A549 (cell line): ENCODE measurements at regions not wholly inside any gene's neighbourhood (a gene's known extent, or its start where the extent isn't known, plus 50 kb on each side); places are given as distances from the start of the nearest gene placed in this dataset.

ENCODE experiments used
- CBX2 ChIP-seq: fragments of 200-600 bp; sonication (generic); IDR thresholded peaks from 2 replicates; pipeline ENCODE4 v1.6.1; 2016; ENCODE audit warnings: low read depth, mild to moderate bottlenecking, borderline replicate concordance
- CEBPB ChIP-seq, 2 experiments: fragments of >200 bp in 1 of 2; sonication (Bioruptor Twin) in 1 of 2; formaldehyde crosslinking in 1 of 2; IDR thresholded peaks; 2 replicates each; pipeline ENCODE4 v1.6.1; 2012 to 2016
- NR3C1 ChIP-seq: fragments of >200 bp; sonication (Bioruptor Twin); formaldehyde crosslinking; IDR thresholded peaks from 3 replicates; pipeline ENCODE4 v1.6.1; 2017
- PHF8 ChIP-seq: fragments of 200-600 bp; sonication (generic); IDR thresholded peaks from 2 replicates; pipeline ENCODE4 v1.6.1; 2016; ENCODE audit warnings: low read depth, mild to moderate bottlenecking, antibody characterized with exemption, moderate library complexity, borderline replicate concordance
- POLR2A ChIP-seq: IDR thresholded peaks from 2 replicates; pipeline ENCODE4 v1.6.1; 2012; ENCODE audit warnings: mild to moderate bottlenecking, low read length
- RAD21 ChIP-seq, 2 experiments: fragments of >200 bp in 1 of 2; sonication (Bioruptor Twin) in 1 of 2; formaldehyde crosslinking in 1 of 2; IDR thresholded peaks in 1 of 2; conservative IDR thresholded peaks in 1 of 2; 2 replicates in 1 of 2; 3 replicates in 1 of 2; pipeline ENCODE4 v1.6.1; 2012 to 2018; ENCODE audit warnings: inconsistent platforms in 1 of 2
- RFX5 ChIP-seq: fragments of 450-650 bp; IDR thresholded peaks from 2 replicates; pipeline ENCODE4 v1.7.1; 2014; ENCODE audit warnings: antibody characterized with exemption, mild to moderate bottlenecking, moderate library complexity
- SMC3 ChIP-seq: fragments of >200 bp; sonication (Bioruptor Twin); formaldehyde crosslinking; IDR thresholded peaks from 3 replicates; pipeline ENCODE4 v1.6.1; 2018; ENCODE audit warnings: inconsistent platforms
- TP53 ChIP-seq: fragments of 250-450 bp; sonication (Bioruptor Pico); IDR thresholded peaks from 2 replicates; pipeline ENCODE4 v1.5.0; 2021; ENCODE audit warnings: mild to moderate bottlenecking, moderate library complexity
- TF ChIP-seq, protein P1 (sequence below): fragments of >200 bp; sonication (Bioruptor Twin); formaldehyde crosslinking; IDR thresholded peaks from 3 replicates; pipeline ENCODE4 v1.5.1; 2016
- TF ChIP-seq, protein P2 (sequence below): IDR thresholded peaks from 2 replicates; pipeline ENCODE4 v1.6.1; 2012
- TF ChIP-seq, protein P3 (sequence below): fragments of 200-600 bp; sonication (generic); IDR thresholded peaks from 2 replicates; pipeline ENCODE4 v1.6.1; 2016; ENCODE audit warnings: antibody characterized with exemption, mild to moderate bottlenecking, moderate library complexity

- TF ChIP-seq, protein P1, sequence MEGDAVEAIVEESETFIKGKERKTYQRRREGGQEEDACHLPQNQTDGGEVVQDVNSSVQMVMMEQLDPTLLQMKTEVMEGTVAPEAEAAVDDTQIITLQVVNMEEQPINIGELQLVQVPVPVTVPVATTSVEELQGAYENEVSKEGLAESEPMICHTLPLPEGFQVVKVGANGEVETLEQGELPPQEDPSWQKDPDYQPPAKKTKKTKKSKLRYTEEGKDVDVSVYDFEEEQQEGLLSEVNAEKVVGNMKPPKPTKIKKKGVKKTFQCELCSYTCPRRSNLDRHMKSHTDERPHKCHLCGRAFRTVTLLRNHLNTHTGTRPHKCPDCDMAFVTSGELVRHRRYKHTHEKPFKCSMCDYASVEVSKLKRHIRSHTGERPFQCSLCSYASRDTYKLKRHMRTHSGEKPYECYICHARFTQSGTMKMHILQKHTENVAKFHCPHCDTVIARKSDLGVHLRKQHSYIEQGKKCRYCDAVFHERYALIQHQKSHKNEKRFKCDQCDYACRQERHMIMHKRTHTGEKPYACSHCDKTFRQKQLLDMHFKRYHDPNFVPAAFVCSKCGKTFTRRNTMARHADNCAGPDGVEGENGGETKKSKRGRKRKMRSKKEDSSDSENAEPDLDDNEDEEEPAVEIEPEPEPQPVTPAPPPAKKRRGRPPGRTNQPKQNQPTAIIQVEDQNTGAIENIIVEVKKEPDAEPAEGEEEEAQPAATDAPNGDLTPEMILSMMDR: no peak
- TF ChIP-seq POLR2A: no peak
- no peak for TF ChIP-seq TP53 (CRISPR knock-in tag)
- TF ChIP-seq PHF8: no peak
- TF ChIP-seq RAD21 (conservative IDR thresholded peaks at IDR 0.05 in 1 of 2, IDR thresholded peaks at IDR 0.05 in 1 of 2): no peak
- no peak for TF ChIP-seq RFX5
- TF ChIP-seq CBX2: no peak
- TF ChIP-seq, protein P2, sequence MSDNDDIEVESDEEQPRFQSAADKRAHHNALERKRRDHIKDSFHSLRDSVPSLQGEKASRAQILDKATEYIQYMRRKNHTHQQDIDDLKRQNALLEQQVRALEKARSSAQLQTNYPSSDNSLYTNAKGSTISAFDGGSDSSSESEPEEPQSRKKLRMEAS: no peak
- no peak for TF ChIP-seq CEBPB (IDR thresholded peaks at IDR 0.05)
- no peak for TF ChIP-seq NR3C1
- TF ChIP-seq, protein P3, sequence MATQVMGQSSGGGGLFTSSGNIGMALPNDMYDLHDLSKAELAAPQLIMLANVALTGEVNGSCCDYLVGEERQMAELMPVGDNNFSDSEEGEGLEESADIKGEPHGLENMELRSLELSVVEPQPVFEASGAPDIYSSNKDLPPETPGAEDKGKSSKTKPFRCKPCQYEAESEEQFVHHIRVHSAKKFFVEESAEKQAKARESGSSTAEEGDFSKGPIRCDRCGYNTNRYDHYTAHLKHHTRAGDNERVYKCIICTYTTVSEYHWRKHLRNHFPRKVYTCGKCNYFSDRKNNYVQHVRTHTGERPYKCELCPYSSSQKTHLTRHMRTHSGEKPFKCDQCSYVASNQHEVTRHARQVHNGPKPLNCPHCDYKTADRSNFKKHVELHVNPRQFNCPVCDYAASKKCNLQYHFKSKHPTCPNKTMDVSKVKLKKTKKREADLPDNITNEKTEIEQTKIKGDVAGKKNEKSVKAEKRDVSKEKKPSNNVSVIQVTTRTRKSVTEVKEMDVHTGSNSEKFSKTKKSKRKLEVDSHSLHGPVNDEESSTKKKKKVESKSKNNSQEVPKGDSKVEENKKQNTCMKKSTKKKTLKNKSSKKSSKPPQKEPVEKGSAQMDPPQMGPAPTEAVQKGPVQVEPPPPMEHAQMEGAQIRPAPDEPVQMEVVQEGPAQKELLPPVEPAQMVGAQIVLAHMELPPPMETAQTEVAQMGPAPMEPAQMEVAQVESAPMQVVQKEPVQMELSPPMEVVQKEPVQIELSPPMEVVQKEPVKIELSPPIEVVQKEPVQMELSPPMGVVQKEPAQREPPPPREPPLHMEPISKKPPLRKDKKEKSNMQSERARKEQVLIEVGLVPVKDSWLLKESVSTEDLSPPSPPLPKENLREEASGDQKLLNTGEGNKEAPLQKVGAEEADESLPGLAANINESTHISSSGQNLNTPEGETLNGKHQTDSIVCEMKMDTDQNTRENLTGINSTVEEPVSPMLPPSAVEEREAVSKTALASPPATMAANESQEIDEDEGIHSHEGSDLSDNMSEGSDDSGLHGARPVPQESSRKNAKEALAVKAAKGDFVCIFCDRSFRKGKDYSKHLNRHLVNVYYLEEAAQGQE: no peak
- TF ChIP-seq SMC3: no peak
These were observed 135.2 kb upstream of the TUSC1 start for GRCh38 chr9:25813478-25813877.
